Ishikawa (cell line): ENCODE measurements at regions not wholly inside any gene's neighbourhood (a gene's known extent, or its start where the extent isn't known, plus 50 kb on each side); places are given as distances from the start of the nearest gene placed in this dataset.

Experiments
- CEBPB ChIP-seq: IDR thresholded peaks from 2 replicates; pipeline ENCODE4 v1.6.1; 2012
- CREB1 ChIP-seq: IDR thresholded peaks from 2 replicates; pipeline ENCODE4 v1.6.1; 2012; ENCODE audit warnings: low read depth
- EGR1 ChIP-seq: IDR thresholded peaks from 2 replicates; pipeline ENCODE4 v1.6.1; 2012
- EP300 ChIP-seq: IDR thresholded peaks from 2 replicates; pipeline ENCODE4 v1.6.1; 2012; ENCODE audit warnings: borderline replicate concordance
- FOXM1 ChIP-seq: IDR thresholded peaks from 2 replicates; pipeline ENCODE4 v1.6.1; 2012; ENCODE audit warnings: low read depth, borderline replicate concordance
- NFIC ChIP-seq: IDR thresholded peaks from 2 replicates; pipeline ENCODE4 v1.6.1; 2012
- RAD21 ChIP-seq: IDR thresholded peaks from 2 replicates; pipeline ENCODE4 v1.6.1; 2012; ENCODE audit warnings: low read depth
- TAF1 ChIP-seq: IDR thresholded peaks from 2 replicates; pipeline ENCODE4 v1.6.1; 2012; ENCODE audit warnings: low read depth, mild to moderate bottlenecking
- TCF12 ChIP-seq: IDR thresholded peaks from 2 replicates; pipeline ENCODE4 v1.6.1; 2012; ENCODE audit warnings: low read depth
- TEAD4 ChIP-seq: IDR thresholded peaks from 2 replicates; pipeline ENCODE4 v1.6.1; 2012
- YY1 ChIP-seq: IDR thresholded peaks from 2 replicates; pipeline ENCODE4 v1.6.1; 2012; ENCODE audit warnings: low read depth
- ZBTB7A ChIP-seq: IDR thresholded peaks from 2 replicates; pipeline ENCODE4 v1.6.1; 2012; ENCODE audit warnings: low read depth
- TF ChIP-seq, protein P1 (sequence below): IDR thresholded peaks from 2 replicates; pipeline ENCODE4 v1.6.1; 2012; ENCODE audit warnings: low read depth, mild to moderate bottlenecking
- TF ChIP-seq, protein P2 (sequence below): IDR thresholded peaks from 2 replicates; pipeline ENCODE4 v1.6.1; 2012
- TF ChIP-seq, protein P3 (sequence below): IDR thresholded peaks from 2 replicates; pipeline ENCODE4 v1.6.1; 2012

DNA sequence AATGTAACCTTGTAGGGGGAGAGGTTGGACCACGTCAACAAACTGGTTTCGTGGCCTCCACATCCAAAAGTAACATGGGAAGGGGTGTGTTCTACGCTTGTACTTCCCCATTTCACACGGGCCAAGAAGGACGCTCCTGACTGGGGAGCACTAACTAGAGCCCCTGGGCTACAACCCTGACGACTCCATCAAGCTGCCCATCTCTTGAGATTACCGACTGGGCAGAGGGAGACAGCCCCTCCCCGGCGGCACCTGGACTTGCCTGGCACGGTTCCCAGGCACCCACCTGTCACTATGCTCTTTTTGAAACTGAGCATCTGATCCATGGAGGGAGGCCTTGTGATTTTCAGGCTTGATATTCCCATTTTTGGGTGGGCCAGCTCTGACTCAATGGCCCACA lies 68.5 kb downstream of the SHANK2 start:
- no peak for TF ChIP-seq CREB1
- TF ChIP-seq, protein P1, sequence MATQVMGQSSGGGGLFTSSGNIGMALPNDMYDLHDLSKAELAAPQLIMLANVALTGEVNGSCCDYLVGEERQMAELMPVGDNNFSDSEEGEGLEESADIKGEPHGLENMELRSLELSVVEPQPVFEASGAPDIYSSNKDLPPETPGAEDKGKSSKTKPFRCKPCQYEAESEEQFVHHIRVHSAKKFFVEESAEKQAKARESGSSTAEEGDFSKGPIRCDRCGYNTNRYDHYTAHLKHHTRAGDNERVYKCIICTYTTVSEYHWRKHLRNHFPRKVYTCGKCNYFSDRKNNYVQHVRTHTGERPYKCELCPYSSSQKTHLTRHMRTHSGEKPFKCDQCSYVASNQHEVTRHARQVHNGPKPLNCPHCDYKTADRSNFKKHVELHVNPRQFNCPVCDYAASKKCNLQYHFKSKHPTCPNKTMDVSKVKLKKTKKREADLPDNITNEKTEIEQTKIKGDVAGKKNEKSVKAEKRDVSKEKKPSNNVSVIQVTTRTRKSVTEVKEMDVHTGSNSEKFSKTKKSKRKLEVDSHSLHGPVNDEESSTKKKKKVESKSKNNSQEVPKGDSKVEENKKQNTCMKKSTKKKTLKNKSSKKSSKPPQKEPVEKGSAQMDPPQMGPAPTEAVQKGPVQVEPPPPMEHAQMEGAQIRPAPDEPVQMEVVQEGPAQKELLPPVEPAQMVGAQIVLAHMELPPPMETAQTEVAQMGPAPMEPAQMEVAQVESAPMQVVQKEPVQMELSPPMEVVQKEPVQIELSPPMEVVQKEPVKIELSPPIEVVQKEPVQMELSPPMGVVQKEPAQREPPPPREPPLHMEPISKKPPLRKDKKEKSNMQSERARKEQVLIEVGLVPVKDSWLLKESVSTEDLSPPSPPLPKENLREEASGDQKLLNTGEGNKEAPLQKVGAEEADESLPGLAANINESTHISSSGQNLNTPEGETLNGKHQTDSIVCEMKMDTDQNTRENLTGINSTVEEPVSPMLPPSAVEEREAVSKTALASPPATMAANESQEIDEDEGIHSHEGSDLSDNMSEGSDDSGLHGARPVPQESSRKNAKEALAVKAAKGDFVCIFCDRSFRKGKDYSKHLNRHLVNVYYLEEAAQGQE: no peak

DNA sequence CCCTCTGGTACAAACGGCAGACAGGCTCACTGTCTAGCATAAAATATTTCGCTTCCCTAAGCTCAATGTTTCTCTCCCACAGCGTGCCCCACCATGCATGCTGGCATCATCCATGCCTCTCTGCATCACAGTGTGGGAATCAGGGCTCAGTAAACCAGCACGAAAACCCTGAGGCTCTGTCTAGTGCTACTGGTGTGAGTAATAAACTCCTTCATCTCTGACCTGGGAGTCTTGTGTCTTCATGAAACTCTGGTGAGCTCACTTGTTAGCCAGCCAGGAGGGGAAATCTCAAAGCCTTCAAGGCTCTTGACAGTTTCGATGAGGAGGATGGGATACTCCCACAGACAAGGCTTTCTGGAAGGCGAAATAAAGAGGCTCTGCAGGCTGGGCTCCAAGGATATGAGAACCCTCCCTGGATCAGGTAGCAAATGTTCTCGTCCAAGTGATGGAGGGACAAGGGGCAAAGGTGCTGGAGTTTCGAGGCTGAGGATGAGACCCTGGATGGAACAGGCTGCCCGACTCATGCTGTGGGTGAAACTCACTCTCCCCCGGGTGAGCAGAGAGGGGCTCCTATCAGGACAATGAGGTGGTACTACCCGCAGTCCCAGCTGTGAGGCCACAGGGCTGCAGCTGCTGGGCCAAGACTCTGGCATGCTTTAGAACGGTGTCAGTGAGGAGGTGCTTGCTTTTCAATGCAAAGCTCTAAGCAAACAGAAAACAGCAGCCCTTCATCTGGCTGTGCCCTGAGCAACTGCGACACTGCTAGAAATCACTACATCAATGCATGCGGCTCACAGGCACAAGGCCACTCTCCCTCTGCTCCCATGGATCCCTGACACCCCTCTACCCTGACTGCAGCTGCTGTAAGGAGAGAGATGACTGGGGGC lies 69.3 kb downstream of the SHANK2 start:
- TF ChIP-seq TEAD4 (no peak), FOXM1 (no peak), YY1 (no peak), EP300 (no peak), CREB1 (no peak), ZBTB7A (no peak), TCF12 (no peak), NFIC (no peak), CEBPB (no peak), RAD21 (no peak), TAF1 (no peak), EGR1 (no peak)
- TF ChIP-seq, protein P2, sequence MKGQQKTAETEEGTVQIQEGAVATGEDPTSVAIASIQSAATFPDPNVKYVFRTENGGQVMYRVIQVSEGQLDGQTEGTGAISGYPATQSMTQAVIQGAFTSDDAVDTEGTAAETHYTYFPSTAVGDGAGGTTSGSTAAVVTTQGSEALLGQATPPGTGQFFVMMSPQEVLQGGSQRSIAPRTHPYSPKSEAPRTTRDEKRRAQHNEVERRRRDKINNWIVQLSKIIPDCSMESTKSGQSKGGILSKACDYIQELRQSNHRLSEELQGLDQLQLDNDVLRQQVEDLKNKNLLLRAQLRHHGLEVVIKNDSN: no peak
- TF ChIP-seq, protein P1: no peak
- TF ChIP-seq, protein P3, sequence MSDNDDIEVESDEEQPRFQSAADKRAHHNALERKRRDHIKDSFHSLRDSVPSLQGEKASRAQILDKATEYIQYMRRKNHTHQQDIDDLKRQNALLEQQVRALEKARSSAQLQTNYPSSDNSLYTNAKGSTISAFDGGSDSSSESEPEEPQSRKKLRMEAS: no peak

DNA sequence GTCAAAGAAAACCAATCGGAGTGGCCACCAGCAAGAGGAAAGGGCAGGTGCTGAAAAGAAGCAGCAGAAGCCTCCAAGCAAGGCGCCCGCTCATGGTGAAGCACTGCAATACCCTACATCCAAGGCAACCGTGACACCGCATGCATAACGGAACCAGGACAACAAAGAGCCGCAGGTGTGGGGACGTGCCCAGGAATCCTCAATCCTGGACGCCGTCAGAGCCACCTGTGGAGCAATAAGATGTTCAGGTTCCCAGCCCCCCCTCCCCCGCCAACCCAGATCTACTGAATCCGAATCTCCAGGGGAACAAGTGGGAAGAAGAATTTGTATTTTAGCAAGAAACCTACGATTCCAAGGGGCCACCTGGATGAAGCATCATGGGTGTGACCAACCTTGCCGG lies 70.8 kb downstream of the SHANK2 start:
- TF ChIP-seq, protein P1: no peak
- TF ChIP-seq CREB1 (no peak), RAD21 (no peak), TCF12 (no peak), EGR1 (no peak), CEBPB (no peak), TAF1 (no peak), EP300 (no peak)

DNA sequence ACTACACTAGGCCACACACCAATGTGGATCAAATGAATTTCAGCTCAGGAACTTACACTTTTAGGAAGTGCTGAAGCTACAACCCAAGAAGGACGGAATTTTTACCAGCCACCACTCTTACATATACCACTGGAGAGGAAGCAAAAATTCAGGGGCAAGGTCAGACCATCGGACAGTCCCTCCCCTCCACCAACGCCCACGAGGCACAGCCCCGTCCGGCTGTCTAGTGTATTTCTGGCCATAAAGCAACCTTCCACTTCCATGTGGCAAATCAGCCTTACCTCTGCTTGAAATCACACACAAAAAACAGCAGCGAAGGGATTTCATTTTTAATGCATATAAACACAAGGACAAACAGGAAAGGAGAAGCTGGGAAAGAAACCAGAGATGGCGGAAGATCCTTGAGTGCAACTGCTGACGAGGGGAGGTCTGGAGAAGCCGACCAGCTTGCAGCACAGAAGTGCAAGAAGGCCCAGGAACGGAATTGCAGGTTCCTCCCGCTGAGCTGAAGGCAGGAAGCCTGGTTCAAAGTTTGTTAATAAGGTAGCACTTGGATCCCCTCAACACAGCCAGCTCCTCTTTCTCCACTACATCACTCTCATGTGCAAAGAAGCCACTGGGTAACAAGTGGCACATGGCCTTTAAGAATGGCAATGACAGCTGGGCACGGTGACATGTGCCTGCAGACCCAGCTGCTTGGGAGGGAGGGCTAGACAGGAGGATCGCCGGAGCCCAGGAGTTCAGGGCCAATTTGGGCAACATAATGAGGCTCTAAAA lies 71.5 kb downstream of the SHANK2 start:
- TF ChIP-seq EGR1 (no peak), RAD21 (no peak), TCF12 (no peak), CEBPB (no peak), NFIC (no peak), TEAD4 (no peak), ZBTB7A (no peak), FOXM1 (no peak)
- TF ChIP-seq, protein P3: no peak
- TF ChIP-seq, protein P1: no peak
